Lower leg skin (tissue), 4 donors: ENCODE measurements at regions not wholly inside any gene's neighbourhood (a gene's known extent, or its start where the extent isn't known, plus 50 kb on each side); places are given as distances from the start of the nearest gene placed in this dataset.

Source experiments
- DNase-seq, 2 donors: peaks; one replicate each; pipeline ENCODE4 v3.0.0-alpha.2; 2019; ENCODE audit warnings: low spot score in 2 of 2
- H3K4me3 ChIP-seq: fragments of 200-600 bp; sonication (generic); 2 replicates; pipeline ENCODE4 v1.5.1; 2017; ENCODE audit warnings: mild to moderate bottlenecking, low read depth; ENCODE audit not compliant: poor library complexity, severe bottlenecking
- POLR2A ChIP-seq, 2 donors: fragments of 450-650 bp; IDR thresholded peaks; one replicate each; pipeline ENCODE4 v1.6.1; 2016 to 2017; ENCODE audit warnings: antibody characterized with exemption in 2 of 2, mild to moderate bottlenecking in 1 of 2, moderate library complexity in 1 of 2
- WGBS, 2 donors: methylation state at CpG; one replicate each; pipeline ENCODE4 v1.1.5; 2018; 5-methylcytosine and 5-hydroxymethylcytosine counted together
- intact Hi-C: fragments of 100-400 bp; cut with DNase I; formaldehyde crosslinking; loops from one replicate; pipeline ENCODE4 v1.15.0; 2023; ENCODE audit warnings: low total_unique reads
- TF ChIP-seq, protein P1 (sequence below), 3 donors: fragments of 450-650 bp; IDR thresholded peaks; one replicate each; pipeline ENCODE4 v1.5.1; 2016; ENCODE audit warnings: antibody characterized with exemption in 3 of 3, mild to moderate bottlenecking in 3 of 3, moderate library complexity in 2 of 3

- intact Hi-C loops = no loop called here
- no peak for DNase-seq
- no peak for TF ChIP-seq POLR2A (IDR thresholded peaks at IDR 0.05)
- TF ChIP-seq, protein P1, sequence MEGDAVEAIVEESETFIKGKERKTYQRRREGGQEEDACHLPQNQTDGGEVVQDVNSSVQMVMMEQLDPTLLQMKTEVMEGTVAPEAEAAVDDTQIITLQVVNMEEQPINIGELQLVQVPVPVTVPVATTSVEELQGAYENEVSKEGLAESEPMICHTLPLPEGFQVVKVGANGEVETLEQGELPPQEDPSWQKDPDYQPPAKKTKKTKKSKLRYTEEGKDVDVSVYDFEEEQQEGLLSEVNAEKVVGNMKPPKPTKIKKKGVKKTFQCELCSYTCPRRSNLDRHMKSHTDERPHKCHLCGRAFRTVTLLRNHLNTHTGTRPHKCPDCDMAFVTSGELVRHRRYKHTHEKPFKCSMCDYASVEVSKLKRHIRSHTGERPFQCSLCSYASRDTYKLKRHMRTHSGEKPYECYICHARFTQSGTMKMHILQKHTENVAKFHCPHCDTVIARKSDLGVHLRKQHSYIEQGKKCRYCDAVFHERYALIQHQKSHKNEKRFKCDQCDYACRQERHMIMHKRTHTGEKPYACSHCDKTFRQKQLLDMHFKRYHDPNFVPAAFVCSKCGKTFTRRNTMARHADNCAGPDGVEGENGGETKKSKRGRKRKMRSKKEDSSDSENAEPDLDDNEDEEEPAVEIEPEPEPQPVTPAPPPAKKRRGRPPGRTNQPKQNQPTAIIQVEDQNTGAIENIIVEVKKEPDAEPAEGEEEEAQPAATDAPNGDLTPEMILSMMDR (IDR thresholded peaks at IDR 0.05) = no peak
- no peak overlapping the region for H3K4me3 ChIP-seq
- 56 to 57% methylated on average over 6 of the region's 6 CpGs for WGBS, 2 donors
These were observed 519.6 kb downstream of the KLF5 start for GRCh38 chr13:73578251-73578875.

- H3K4me3 ChIP-seq = no peak overlapping the region
- TF ChIP-seq, protein P1 (IDR thresholded peaks at IDR 0.05) = no peak
- no peak for TF ChIP-seq POLR2A (IDR thresholded peaks at IDR 0.05)
- 86 to 93% methylated on average over 4 of the region's 4 CpGs for WGBS, 2 donors
- intact Hi-C loops = no loop called here
- no peak for DNase-seq
These were observed 517.5 kb downstream of the KLF5 start for GRCh38 chr13:73576291-73576690.

DNA sequence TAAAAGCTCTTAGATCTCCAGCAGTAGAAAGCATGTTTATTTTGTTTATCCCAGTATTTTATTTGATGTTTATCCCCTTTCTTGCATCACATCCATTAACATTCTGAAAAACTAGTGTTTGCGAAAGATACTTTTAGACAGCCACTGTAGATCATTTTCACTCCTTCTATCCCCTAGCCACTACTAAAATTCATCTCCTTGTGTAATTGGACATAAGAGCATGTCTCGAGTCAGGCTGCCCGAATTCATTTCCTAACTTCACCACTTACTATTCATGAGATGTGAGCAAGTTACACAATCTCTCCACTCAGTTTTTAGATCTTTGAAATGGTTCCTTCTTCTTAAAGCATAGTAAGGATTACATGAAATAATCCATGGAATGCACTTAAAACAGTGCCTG is 514.0 kb downstream of the KLF5 start:
- no peak for DNase-seq
- 50 to 61% methylated on average over 3 of the region's 3 CpGs for WGBS, 2 donors
- intact Hi-C loops = no loop called here
- H3K4me3 ChIP-seq = no peak overlapping the region
- no peak for TF ChIP-seq POLR2A (IDR thresholded peaks at IDR 0.05)
- TF ChIP-seq, protein P1 (IDR thresholded peaks at IDR 0.05) = no peak

DNA sequence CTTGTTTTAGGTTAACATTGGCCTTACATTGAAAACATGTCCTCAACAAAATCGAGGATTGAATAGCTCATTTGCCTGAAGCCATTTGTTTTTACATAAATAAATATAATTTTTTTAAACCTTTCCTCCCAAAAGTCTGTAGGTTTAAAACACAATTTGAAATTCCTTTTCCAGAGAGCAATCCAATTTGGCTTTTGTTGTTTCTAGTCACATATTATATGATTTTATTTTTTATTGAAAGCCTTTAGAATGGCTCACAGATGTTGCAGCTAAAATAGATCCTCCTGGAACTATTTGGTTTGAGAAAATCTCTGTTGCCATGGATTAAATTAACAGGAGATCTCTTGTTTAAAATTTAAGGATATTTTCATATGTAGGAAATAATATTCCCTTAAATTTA is 512.6 kb downstream of the KLF5 start:
- H3K4me3 ChIP-seq = no peak overlapping the region
- TF ChIP-seq, protein P1 (IDR thresholded peaks at IDR 0.05) = no peak
- no peak for TF ChIP-seq POLR2A (IDR thresholded peaks at IDR 0.05)
- WGBS, 2 donors = 40 to 41% methylated on average over 1 of the region's 1 CpG
- intact Hi-C loops = no loop called here
- no peak for DNase-seq

DNA sequence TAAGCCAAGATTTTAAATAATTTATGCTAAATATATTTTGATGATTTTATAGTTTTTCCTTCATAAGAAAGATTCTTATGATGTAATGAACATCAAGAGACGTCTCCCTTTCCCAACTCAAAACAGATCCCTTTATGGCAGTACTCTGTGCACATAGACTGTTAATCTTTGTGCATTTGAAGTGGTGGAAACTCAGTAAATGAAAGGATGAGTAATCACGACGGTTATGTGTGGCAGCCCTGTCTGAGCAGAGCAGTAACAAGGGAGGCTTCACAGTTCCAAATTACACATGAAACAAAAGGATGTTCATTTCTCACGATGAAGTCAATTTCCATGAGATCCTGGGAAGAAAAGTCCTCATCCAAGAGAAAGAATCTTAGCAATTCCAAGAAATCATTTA is 498.1 kb downstream of the KLF5 start:
- H3K4me3 ChIP-seq = no peak overlapping the region
- no peak for DNase-seq
- no peak for TF ChIP-seq POLR2A (IDR thresholded peaks at IDR 0.05)
- intact Hi-C loops = no loop called here
- WGBS, 2 donors = 21 to 24% methylated on average over 4 of the region's 4 CpGs

DNA sequence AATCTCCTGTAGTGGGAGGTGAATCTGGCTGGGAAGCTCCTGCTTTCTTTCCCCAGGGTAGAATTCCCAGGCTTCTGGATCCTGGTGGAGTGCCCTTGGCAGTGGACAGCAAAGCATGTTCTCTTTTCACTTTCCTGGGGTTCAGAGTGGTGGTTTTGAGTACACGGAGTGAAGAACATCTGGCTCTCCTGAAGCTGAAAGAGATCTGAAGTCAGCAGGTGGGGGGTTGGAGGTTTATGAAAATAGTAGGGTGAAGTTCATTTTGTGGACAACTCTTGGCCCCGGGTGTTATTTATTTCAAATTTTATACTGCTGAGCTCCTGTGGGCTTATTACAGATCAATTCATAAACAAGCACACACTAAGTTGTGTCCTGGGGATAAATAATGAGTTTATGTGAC is 497.3 kb downstream of the KLF5 start:
- TF ChIP-seq POLR2A (IDR thresholded peaks at IDR 0.05) = no peak
- TF ChIP-seq, protein P1 (IDR thresholded peaks at IDR 0.05) = no peak
- 46 to 52% methylated on average over 2 of the region's 2 CpGs for WGBS, 2 donors
- no peak overlapping the region for H3K4me3 ChIP-seq
- DNase-seq = no peak
- intact Hi-C loops = no loop called here
